Activated naive CD8-positive, alpha-beta T cell treated with anti-CD3 and anti-CD28 coated beads, Interleukin-2, amount 10 ng/mL, durations not matched to agents 7 days and 5 days (primary cell): ENCODE measurements at regions not wholly inside any gene's neighbourhood (a gene's known extent, or its start where the extent isn't known, plus 50 kb on each side); places are given as distances from the start of the nearest gene placed in this dataset.
"Not testable (repeated sequence)": the region's sequence is repeated elsewhere in the genome, so short reads cannot be mapped to it uniquely, and the experiment has no call there.

Source experiments
- ATAC-seq: fragments of 150-1000 bp; cut with Tn5 transposase; one replicate; pipeline ENCODE4 v1.10.0; 2021; ENCODE audit warnings: low read depth, moderate library complexity
- POLR2A ChIA-PET: fragments of 350-600 bp; sonication (Branson Sonifier 250); formaldehyde crosslinking; loops from one replicate; lab custom pipeline; 2021; ENCODE audit warnings: antibody characterized with exemption; lab: Charles Lee
- DNase-seq: peaks from one replicate; pipeline ENCODE4 v3.0.0; 2021
- H3K27ac Mint-ChIP-seq: one replicate; pipeline ENCODE4 v1.8.0; 2022; ENCODE audit warnings: mild to moderate bottlenecking, mixed read lengths
- H3K27me3 Mint-ChIP-seq: one replicate; pipeline ENCODE4 v1.8.0; 2022; ENCODE audit warnings: mild to moderate bottlenecking, moderate library complexity, mixed read lengths
- H3K36me3 Mint-ChIP-seq: one replicate; pipeline ENCODE4 v1.8.0; 2021; ENCODE audit warnings: mild to moderate bottlenecking, mixed read lengths
- H3K4me1 Mint-ChIP-seq: one replicate; pipeline ENCODE4 v1.8.0; 2021; ENCODE audit warnings: mixed read lengths
- H3K4me3 Mint-ChIP-seq: one replicate; pipeline ENCODE4 v1.8.0; 2022; ENCODE audit warnings: mild to moderate bottlenecking, moderate library complexity, mixed read lengths
- H3K9me3 Mint-ChIP-seq: one replicate; pipeline ENCODE4 v1.8.0; 2021; ENCODE audit warnings: mixed read lengths

- peaks cover 65% of the 10 kb centered on the region for H3K27me3 Mint-ChIP-seq
- ATAC-seq = no peak
- no peak for DNase-seq
- no peaks in the 10 kb centered on the region for H3K36me3 Mint-ChIP-seq
- H3K9me3 Mint-ChIP-seq = no peaks in the 10 kb centered on the region
- H3K27ac Mint-ChIP-seq = no peak overlapping the region
- H3K4me3 Mint-ChIP-seq = no peak overlapping the region
- POLR2A ChIA-PET = no interaction called here
- H3K4me1 Mint-ChIP-seq = no peaks in the 10 kb centered on the region
Measured at GRCh38 chr17:49898366-49899190, 50.7 kb upstream of the TAC4 start.

DNA sequence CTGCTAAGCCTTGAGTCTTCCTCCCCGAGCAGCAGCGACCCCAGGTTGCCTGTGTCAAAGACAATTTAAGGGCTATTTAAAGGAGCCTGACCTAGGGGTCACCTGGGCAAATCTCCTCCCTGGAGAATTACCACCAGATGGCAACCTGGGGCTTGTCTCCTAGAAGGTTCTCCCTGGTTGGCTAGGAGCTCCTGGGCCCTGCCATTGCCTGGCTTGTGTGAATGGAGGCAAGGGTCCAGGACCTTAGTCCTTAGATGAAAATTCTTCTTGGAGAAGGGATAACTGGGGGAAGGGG, 51.3 kb upstream of the TAC4 start:
- Mint-ChIP-seq H3K27me3 (peaks cover 65% of the 10 kb centered on the region), H3K27ac (no peak overlapping the region), H3K36me3 (no peaks in the 10 kb centered on the region), H3K9me3 (no peaks in the 10 kb centered on the region), H3K4me1 (no peaks in the 10 kb centered on the region), H3K4me3 (no peak overlapping the region)
- DNase-seq = no peak
- ATAC-seq = no peak
- POLR2A ChIA-PET = no interaction called here

GRCh38 chr17:49899588-49899987, 51.7 kb upstream of the TAC4 start:
- no peak for DNase-seq
- Mint-ChIP-seq H3K9me3 (no peaks in the 10 kb centered on the region), H3K27me3 (peaks cover 65% of the 10 kb centered on the region), H3K36me3 (no peaks in the 10 kb centered on the region), H3K27ac (no peak overlapping the region), H3K4me1 (no peaks in the 10 kb centered on the region), H3K4me3 (no peak overlapping the region)
- ATAC-seq = no peak
- POLR2A ChIA-PET = no interaction called here

GRCh38 chr17:49900801-49901200, 52.9 kb upstream of the TAC4 start:
- H3K36me3 Mint-ChIP-seq, ATAC-seq, H3K9me3 Mint-ChIP-seq, H3K27ac Mint-ChIP-seq, DNase-seq, H3K4me3 Mint-ChIP-seq, POLR2A ChIA-PET, H3K4me1 Mint-ChIP-seq: not testable (repeated sequence)
- peaks cover 68% of the 10 kb centered on the region for H3K27me3 Mint-ChIP-seq

GRCh38 chr17:49901460-49902331, 53.8 kb upstream of the TAC4 start:
- Mint-ChIP-seq H3K9me3 (no peaks in the 10 kb centered on the region), H3K4me3 (no peak overlapping the region), H3K27ac (no peak overlapping the region), H3K4me1 (no peaks in the 10 kb centered on the region), H3K27me3 (peaks cover 69% of the 10 kb centered on the region), H3K36me3 (no peaks in the 10 kb centered on the region)
- ATAC-seq = no peak
- no peak for DNase-seq
- POLR2A ChIA-PET = no interaction called here

GRCh38 chr17:49903523-49903922, 55.7 kb upstream of the TAC4 start:
- no peak for ATAC-seq
- Mint-ChIP-seq H3K4me1 (no peaks in the 10 kb centered on the region), H3K27ac (no peak overlapping the region), H3K27me3 (peaks cover 80% of the 10 kb centered on the region), H3K9me3 (no peaks in the 10 kb centered on the region), H3K4me3 (no peak overlapping the region), H3K36me3 (no peaks in the 10 kb centered on the region)
- POLR2A ChIA-PET = no interaction called here
- no peak for DNase-seq

GRCh38 chr17:49904893-49905292, 57.0 kb upstream of the TAC4 start:
- H3K27ac Mint-ChIP-seq = no peak overlapping the region
- H3K4me1 Mint-ChIP-seq = no peaks in the 10 kb centered on the region
- no peak overlapping the region for H3K4me3 Mint-ChIP-seq
- peaks cover 85% of the 10 kb centered on the region for H3K27me3 Mint-ChIP-seq
- no peaks in the 10 kb centered on the region for H3K36me3 Mint-ChIP-seq
- ATAC-seq (no peak), DNase-seq (no peak)
- POLR2A ChIA-PET = no interaction called here
- no peaks in the 10 kb centered on the region for H3K9me3 Mint-ChIP-seq

DNA sequence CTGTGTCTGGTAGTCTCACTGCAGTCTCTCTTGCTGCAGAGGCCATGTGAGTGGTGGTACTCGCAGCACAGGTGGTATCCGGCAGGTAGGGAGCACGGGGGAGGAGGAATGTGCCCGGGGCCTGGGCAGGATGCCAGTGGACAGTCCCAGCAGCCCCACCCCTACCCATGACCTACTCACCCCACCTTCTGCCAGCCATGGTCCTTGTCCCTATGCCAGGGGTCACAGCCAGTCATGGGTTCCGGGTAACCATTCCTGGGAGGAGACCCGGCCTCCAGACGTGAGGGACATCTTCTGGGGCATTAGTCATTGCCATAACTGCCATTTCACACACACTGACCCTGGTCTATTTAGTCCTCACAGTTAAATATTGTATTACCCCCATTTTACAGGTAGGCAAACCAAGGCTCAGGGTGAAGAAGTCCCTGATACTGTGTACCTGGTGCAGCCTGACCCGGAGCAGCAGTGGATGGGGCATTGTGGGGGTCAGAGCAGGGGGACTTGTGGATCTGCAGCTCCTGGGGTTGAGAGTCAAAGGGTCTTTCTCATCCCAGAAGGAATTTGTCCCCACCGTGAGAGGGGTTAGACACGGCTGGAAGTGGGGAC, 58.8 kb upstream of the TAC4 start:
- H3K27ac Mint-ChIP-seq = no peak overlapping the region
- H3K4me3 Mint-ChIP-seq = no peak overlapping the region
- no peak for DNase-seq
- no peaks in the 10 kb centered on the region for H3K9me3 Mint-ChIP-seq
- H3K36me3 Mint-ChIP-seq = no peaks in the 10 kb centered on the region
- ATAC-seq = no peak
- POLR2A ChIA-PET = no interaction called here
- peaks cover 80% of the 10 kb centered on the region for H3K27me3 Mint-ChIP-seq
- peaks cover 1% of the 10 kb centered on the region for H3K4me1 Mint-ChIP-seq

DNA sequence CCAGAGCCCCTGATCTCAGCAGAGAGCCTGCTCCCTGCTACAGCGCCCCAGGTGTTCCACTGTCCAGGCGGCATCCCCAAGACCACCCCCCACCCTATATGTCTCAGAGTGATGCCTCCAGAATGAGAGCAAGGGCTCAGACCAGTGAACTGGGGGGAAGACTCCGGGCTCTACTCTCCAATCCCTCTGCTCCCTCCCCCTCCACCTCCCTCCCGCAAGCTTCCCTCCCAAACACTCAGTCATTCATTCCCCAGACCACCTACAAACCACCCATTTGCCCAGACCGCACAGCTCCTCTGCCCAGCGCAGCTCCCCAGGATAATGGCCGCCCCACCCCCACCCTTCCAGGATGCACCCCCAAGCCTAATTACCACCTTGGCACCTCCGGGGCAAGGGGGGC, 59.4 kb upstream of the TAC4 start:
- Mint-ChIP-seq H3K27ac (no peak overlapping the region), H3K9me3 (no peaks in the 10 kb centered on the region), H3K4me1 (peaks cover 1% of the 10 kb centered on the region), H3K27me3 (peaks cover 83% of the 10 kb centered on the region), H3K4me3 (no peak overlapping the region), H3K36me3 (no peaks in the 10 kb centered on the region)
- DNase-seq (no peak), ATAC-seq (no peak)
- POLR2A ChIA-PET = no interaction called here

DNA sequence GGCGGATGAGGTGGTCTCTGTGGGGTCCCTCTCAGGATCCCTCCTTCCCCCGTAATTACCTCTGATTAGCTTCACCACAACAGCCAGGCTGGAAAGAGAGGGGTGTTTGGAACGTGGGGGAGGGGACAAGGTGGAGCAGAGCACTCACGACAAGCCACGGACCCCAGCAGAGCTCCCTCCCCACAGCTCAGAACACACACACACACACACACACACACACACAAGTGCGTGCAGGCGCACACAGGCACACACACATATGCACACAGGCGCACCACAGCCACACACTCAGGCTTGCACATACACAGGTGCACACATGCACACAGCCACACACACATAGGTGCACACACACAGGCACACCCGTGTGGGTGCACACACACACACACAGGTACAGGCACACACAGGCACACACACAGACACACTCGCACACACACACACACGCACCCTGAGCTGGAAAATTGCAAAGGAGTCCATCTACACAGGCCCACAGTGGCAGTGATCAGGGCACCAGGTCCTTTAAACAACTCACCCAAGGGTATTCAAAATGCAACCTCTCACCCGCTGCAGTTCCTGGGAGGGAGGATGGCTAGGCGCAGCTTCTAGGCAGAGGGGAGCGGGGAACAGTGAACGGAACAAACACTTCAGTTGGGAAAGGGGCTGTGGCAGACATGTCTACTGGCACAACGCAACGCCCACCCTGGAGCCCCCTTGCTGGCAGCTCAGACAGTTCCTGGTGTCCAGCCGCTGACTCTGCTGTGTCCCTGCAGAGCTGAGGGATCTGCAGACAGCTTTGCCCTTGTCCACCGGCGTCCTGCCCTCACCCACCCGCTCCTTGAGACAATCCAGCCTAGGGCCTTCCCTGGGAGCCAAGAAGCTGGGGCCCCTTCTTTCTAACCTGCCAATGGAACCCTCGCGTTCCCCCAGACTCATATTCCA, 59.9 kb upstream of the DLX4 start:
- no peaks in the 10 kb centered on the region for H3K9me3 Mint-ChIP-seq
- DNase-seq (no peak), ATAC-seq (no peak)
- no peak overlapping the region for H3K4me3 Mint-ChIP-seq
- H3K4me1 Mint-ChIP-seq = peaks cover 1% of the 10 kb centered on the region
- POLR2A ChIA-PET = no interaction called here
- H3K27ac Mint-ChIP-seq = no peak overlapping the region
- peaks cover 84% of the 10 kb centered on the region for H3K27me3 Mint-ChIP-seq
- no peaks in the 10 kb centered on the region for H3K36me3 Mint-ChIP-seq

- no peaks in the 10 kb centered on the region for H3K9me3 Mint-ChIP-seq
- peak overlapping the region; percentile 32 for H3K4me3 Mint-ChIP-seq
- peaks cover 1% of the 10 kb centered on the region for H3K4me1 Mint-ChIP-seq
- POLR2A ChIA-PET = no interaction called here
- H3K27ac Mint-ChIP-seq = no peak overlapping the region
- H3K36me3 Mint-ChIP-seq = no peaks in the 10 kb centered on the region
- H3K27me3 Mint-ChIP-seq = peaks cover 81% of the 10 kb centered on the region
- DNase-seq = no peak
- ATAC-seq = no peak
Measured at GRCh38 chr17:49910094-49910857, 58.7 kb upstream of the DLX4 start.

- Mint-ChIP-seq H3K4me3 (peak overlapping the region; percentile 28), H3K36me3 (no peaks in the 10 kb centered on the region), H3K27me3 (peaks cover 77% of the 10 kb centered on the region), H3K27ac (no peak overlapping the region), H3K9me3 (no peaks in the 10 kb centered on the region), H3K4me1 (peaks cover 1% of the 10 kb centered on the region)
- DNase-seq (no peak), ATAC-seq (no peak)
- POLR2A ChIA-PET = no interaction called here
Measured at GRCh38 chr17:49910858-49911204, 58.2 kb upstream of the DLX4 start.
